ENCODE measurements at regions not wholly inside any gene's neighbourhood (a gene's known extent, or its start where the extent isn't known, plus 50 kb on each side); places are given as distances from the start of the nearest gene placed in this dataset.

DNA sequence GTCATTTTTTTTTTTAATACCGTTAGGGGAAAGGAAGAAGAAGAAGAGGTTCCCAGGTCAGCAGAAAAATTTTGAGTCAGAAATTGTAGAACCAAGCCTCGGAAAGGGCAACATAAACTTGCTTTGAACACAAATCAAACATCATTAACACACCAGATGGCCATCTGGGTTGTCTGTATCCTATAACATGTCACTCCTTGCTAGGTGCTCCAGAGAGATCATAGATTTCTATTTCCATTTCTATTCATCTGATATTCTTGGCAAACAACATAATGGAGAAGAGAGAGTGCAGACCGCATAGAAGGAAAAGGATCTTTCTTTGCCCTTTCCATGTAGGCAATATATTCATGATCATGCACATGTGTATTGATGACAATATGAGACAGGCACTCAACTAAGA is 129.5 kb upstream of the STT3B start:
- Histone ChIP-seq H3K36me3 (ENCODE audit: low read depth) (no peaks in the 10 kb centered on the region), H3K79me2 (ENCODE audit: low read depth) (no peaks in the 10 kb centered on the region), H3K27ac (no peak overlapping the region), H3K4me1 (replicated peaks; ENCODE audit: insufficient read depth) (no peaks in the 10 kb centered on the region), H3K9me2 (ENCODE audit: insufficient read depth) (no peaks in the 10 kb centered on the region), H3K4me2 (no peak overlapping the region), H3K27me3 (ENCODE audit: insufficient read depth, low read depth) (no peaks in the 10 kb centered on the region), H2AFZ (no peak overlapping the region), H3K4me3 (no peak overlapping the region), H3F3A (ENCODE audit: insufficient read depth, low read depth) (no peaks in the 10 kb centered on the region), H3K9me3 (ENCODE audit: insufficient read depth, low read depth) (no peaks in the 10 kb centered on the region), H4K20me1 (ENCODE audit: insufficient read depth) (no peaks in the 10 kb centered on the region)
- intact Hi-C loops (cut with micrococcal nuclease; ENCODE audit: unreplicated experiment), result no loop called here
- no TSS peak for BruUV-seq (replicated peaks)
- CTCF ChIA-PET, result no interaction called here
- TF ChIP-seq, protein P1, sequence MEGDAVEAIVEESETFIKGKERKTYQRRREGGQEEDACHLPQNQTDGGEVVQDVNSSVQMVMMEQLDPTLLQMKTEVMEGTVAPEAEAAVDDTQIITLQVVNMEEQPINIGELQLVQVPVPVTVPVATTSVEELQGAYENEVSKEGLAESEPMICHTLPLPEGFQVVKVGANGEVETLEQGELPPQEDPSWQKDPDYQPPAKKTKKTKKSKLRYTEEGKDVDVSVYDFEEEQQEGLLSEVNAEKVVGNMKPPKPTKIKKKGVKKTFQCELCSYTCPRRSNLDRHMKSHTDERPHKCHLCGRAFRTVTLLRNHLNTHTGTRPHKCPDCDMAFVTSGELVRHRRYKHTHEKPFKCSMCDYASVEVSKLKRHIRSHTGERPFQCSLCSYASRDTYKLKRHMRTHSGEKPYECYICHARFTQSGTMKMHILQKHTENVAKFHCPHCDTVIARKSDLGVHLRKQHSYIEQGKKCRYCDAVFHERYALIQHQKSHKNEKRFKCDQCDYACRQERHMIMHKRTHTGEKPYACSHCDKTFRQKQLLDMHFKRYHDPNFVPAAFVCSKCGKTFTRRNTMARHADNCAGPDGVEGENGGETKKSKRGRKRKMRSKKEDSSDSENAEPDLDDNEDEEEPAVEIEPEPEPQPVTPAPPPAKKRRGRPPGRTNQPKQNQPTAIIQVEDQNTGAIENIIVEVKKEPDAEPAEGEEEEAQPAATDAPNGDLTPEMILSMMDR (conservative IDR thresholded peaks at IDR 0.05), result no peak
- TF ChIP-seq EZH2 (IDR thresholded peaks at IDR 0.05; ENCODE audit: low read depth), result no peak
- POLR2A ChIA-PET (ENCODE audit: unreplicated experiment), result no interaction called here
- no peak for DNase-seq

DNA sequence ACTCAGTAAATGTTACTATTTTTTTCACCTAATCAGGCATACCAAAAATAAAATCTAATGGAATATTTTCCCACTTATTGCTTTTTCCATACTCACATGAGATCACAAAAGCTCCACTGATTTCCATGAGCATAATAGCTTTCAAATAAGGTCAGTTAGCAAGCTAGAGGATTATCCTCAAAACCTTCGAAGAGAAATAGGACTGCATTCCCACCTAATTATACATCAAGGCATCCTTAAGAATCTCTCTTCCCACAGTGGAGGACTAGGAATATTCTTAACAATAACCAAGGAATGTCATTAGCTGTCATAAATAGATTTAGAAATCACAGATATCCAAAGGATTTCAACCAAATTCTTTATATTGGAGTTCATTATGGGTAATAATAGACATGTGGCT is 127.9 kb upstream of the STT3B start:
- BruUV-seq (replicated peaks), result no TSS peak
- Histone ChIP-seq H3K9me3 (ENCODE audit: insufficient read depth, low read depth) (no peaks in the 10 kb centered on the region), H3K27ac (no peak overlapping the region), H3K27me3 (ENCODE audit: insufficient read depth, low read depth) (no peaks in the 10 kb centered on the region), H3K4me2 (no peak overlapping the region), H3K4me3 (no peak overlapping the region), H3K36me3 (ENCODE audit: low read depth) (no peaks in the 10 kb centered on the region), H3K4me1 (replicated peaks; ENCODE audit: insufficient read depth) (no peaks in the 10 kb centered on the region), H3F3A (ENCODE audit: insufficient read depth, low read depth) (no peaks in the 10 kb centered on the region), H2AFZ (no peak overlapping the region), H3K79me2 (ENCODE audit: low read depth) (no peaks in the 10 kb centered on the region), H3K9me2 (ENCODE audit: insufficient read depth) (no peaks in the 10 kb centered on the region), H4K20me1 (ENCODE audit: insufficient read depth) (no peaks in the 10 kb centered on the region)
- CTCF ChIA-PET, result interaction anchor here (0.6 kb wide), 1 partner anchor 40 kb away, joined by 3 read pairs; no protein-coding TSS in a partner anchor
- no peak for DNase-seq
- TF ChIP-seq, protein P1 (conservative IDR thresholded peaks at IDR 0.05), result no peak
- TF ChIP-seq EZH2 (IDR thresholded peaks at IDR 0.05; ENCODE audit: low read depth), result no peak
- POLR2A ChIA-PET (ENCODE audit: unreplicated experiment), result no interaction called here
- intact Hi-C loops (cut with micrococcal nuclease; ENCODE audit: unreplicated experiment), result no loop called here

DNA sequence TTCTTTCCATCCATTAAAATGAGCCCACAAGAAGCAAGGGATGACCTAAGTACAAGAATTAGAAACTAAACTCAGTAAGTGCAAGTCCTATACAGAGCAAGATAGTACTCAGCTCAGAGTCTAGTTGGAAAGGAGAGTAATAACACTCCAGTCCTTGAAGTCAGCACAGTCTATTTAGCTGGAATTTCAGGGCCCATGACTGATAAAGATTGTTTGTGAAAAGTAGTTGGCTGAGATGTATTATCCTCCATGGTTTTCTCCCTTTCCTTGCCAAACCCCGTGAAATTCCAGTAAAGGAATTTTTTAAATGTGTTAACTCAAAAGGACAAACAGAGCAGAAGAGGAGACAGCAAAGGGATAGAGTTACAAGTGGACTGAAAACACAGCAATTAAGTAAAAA is 127.2 kb upstream of the STT3B start:
- Histone ChIP-seq H4K20me1 (ENCODE audit: insufficient read depth) (no peaks in the 10 kb centered on the region), H3K27me3 (ENCODE audit: insufficient read depth, low read depth) (no peaks in the 10 kb centered on the region), H2AFZ (no peak overlapping the region), H3K79me2 (ENCODE audit: low read depth) (no peaks in the 10 kb centered on the region), H3K9me2 (ENCODE audit: insufficient read depth) (no peaks in the 10 kb centered on the region), H3F3A (ENCODE audit: insufficient read depth, low read depth) (no peaks in the 10 kb centered on the region), H3K27ac (no peak overlapping the region), H3K4me1 (replicated peaks; ENCODE audit: insufficient read depth) (no peaks in the 10 kb centered on the region), H3K4me3 (no peak overlapping the region), H3K9me3 (ENCODE audit: insufficient read depth, low read depth) (no peaks in the 10 kb centered on the region), H3K36me3 (ENCODE audit: low read depth) (no peaks in the 10 kb centered on the region), H3K4me2 (no peak overlapping the region)
- POLR2A ChIA-PET (ENCODE audit: unreplicated experiment), result interaction anchor here (0.5 kb wide), 1 partner anchor 16 kb away, joined by 13 read pairs; no protein-coding TSS in a partner anchor
- CTCF ChIA-PET, result no interaction called here
- intact Hi-C loops (cut with micrococcal nuclease; ENCODE audit: unreplicated experiment), result no loop called here
- no peak for TF ChIP-seq EZH2 (IDR thresholded peaks at IDR 0.05; ENCODE audit: low read depth)
- TF ChIP-seq, protein P1 (conservative IDR thresholded peaks at IDR 0.05), result no peak
- no peak for DNase-seq
- no TSS peak for BruUV-seq (replicated peaks)
